HEK293 (cell line): ENCODE measurements at regions not wholly inside any gene's neighbourhood (a gene's known extent, or its start where the extent isn't known, plus 50 kb on each side); places are given as distances from the start of the nearest gene placed in this dataset.

ENCODE experiments used
- CTCF ChIP-seq: fragments of 450-650 bp; formaldehyde crosslinking; IDR thresholded peaks from 2 replicates; pipeline ENCODE4 v1.5.1; 2016; ENCODE audit warnings: missing biosample characterization, missing genetic modification characterization
- ELK4 ChIP-seq: IDR thresholded peaks from 2 replicates; pipeline ENCODE4 v1.6.1; 2011; ENCODE audit warnings: mild to moderate bottlenecking, low read depth, low read length, borderline replicate concordance
- REPIN1 ChIP-seq: fragments of 450-650 bp; formaldehyde crosslinking; IDR thresholded peaks from 2 replicates; pipeline ENCODE4 v1.5.1; 2017; ENCODE audit warnings: missing biosample characterization, missing genetic modification characterization, low read depth
- REST ChIP-seq: fragments of 450-650 bp; formaldehyde crosslinking; IDR thresholded peaks from 2 replicates; pipeline ENCODE4 v1.5.1; 2016; ENCODE audit warnings: missing biosample characterization, missing genetic modification characterization
- SP2 ChIP-seq: fragments of 450-650 bp; formaldehyde crosslinking; IDR thresholded peaks from 2 replicates; pipeline ENCODE4 v1.5.1; 2016; ENCODE audit warnings: missing biosample characterization, missing genetic modification characterization
- YY1 ChIP-seq: fragments of 450-650 bp; formaldehyde crosslinking; IDR thresholded peaks from 2 replicates; pipeline ENCODE4 v1.5.1; 2018; ENCODE audit warnings: missing biosample characterization, missing genetic modification characterization
- ZBTB44 ChIP-seq: fragments of 450-650 bp; IDR thresholded peaks from 2 replicates; pipeline ENCODE4 v1.5.1; 2018; ENCODE audit warnings: missing biosample characterization, mild to moderate bottlenecking, missing genetic modification characterization
- ZNF132 ChIP-seq: fragments of 450-650 bp; formaldehyde crosslinking; IDR thresholded peaks from 2 replicates; pipeline ENCODE4 v1.5.1; 2017; ENCODE audit warnings: missing biosample characterization, missing genetic modification characterization, borderline replicate concordance
- ZNF140 ChIP-seq: fragments of 450-650 bp; formaldehyde crosslinking; IDR thresholded peaks from 2 replicates; pipeline ENCODE4 v1.5.1; 2016; ENCODE audit warnings: missing biosample characterization, missing genetic modification characterization
- ZNF184 ChIP-seq: fragments of 450-650 bp; IDR thresholded peaks from 2 replicates; pipeline ENCODE4 v1.5.1; 2018; ENCODE audit warnings: missing biosample characterization, mild to moderate bottlenecking, missing genetic modification characterization
- ZNF292 ChIP-seq: fragments of 450-650 bp; formaldehyde crosslinking; IDR thresholded peaks from 2 replicates; pipeline ENCODE4 v1.5.1; 2016; ENCODE audit warnings: low read depth, missing biosample characterization, missing genetic modification characterization, borderline replicate concordance
- ZNF324 ChIP-seq: fragments of 450-650 bp; formaldehyde crosslinking; IDR thresholded peaks from 2 replicates; pipeline ENCODE4 v1.5.1; 2016; ENCODE audit warnings: missing biosample characterization, missing genetic modification characterization
- ZNF362 ChIP-seq: fragments of 450-650 bp; formaldehyde crosslinking; IDR thresholded peaks from 2 replicates; pipeline ENCODE4 v1.5.1; 2016; ENCODE audit warnings: missing biosample characterization, missing genetic modification characterization

- no peak for TF ChIP-seq CTCF (tag by site-specific recombination)
- no peak for TF ChIP-seq ELK4
- no peak for TF ChIP-seq REPIN1
- no peak for TF ChIP-seq SP2
- TF ChIP-seq ZBTB44 (tag by site-specific recombination), result no peak
- TF ChIP-seq ZNF324 (tag by site-specific recombination), result no peak
- TF ChIP-seq YY1 (tag by site-specific recombination), result no peak
- no peak for TF ChIP-seq ZNF292 (tag by site-specific recombination)
- TF ChIP-seq ZNF132 (tag by site-specific recombination), result no peak
- TF ChIP-seq REST (tag by site-specific recombination), result no peak
- TF ChIP-seq ZNF362 (tag by site-specific recombination), result no peak
- no peak for TF ChIP-seq ZNF140
- TF ChIP-seq ZNF184 (tag by site-specific recombination), result no peak
Observed at GRCh38 chr9:18359335-18359734, 114.6 kb upstream of the ADAMTSL1 start.
